ENCODE measurements at regions not wholly inside any gene's neighbourhood (a gene's known extent, or its start where the extent isn't known, plus 50 kb on each side); places are given as distances from the start of the nearest gene placed in this dataset.
"Not testable (repeated sequence)": the region's sequence is repeated elsewhere in the genome, so short reads cannot be mapped to it uniquely, and the experiment has no call there.

GRCh38 chr3:64438812-64439211, 213.5 kb upstream of the PRICKLE2 start:
- Mint-ChIP-seq H3K27me3 (ENCODE audit: unreplicated experiment) (no peaks in the 10 kb centered on the region), H3K9me3 (ENCODE audit: low read depth, unreplicated experiment) (no peaks in the 10 kb centered on the region), H3K27ac (ENCODE audit: unreplicated experiment) (no peak overlapping the region), H3K36me3 (ENCODE audit: insufficient read depth, unreplicated experiment) (no peaks in the 10 kb centered on the region), H3K4me3 (ENCODE audit: low read depth, unreplicated experiment) (no peak overlapping the region), H3K4me1 (ENCODE audit: low read depth, unreplicated experiment) (peaks cover 25% of the 10 kb centered on the region)
- DNase-seq, result no peak
- CTCF ChIA-PET, result interaction anchor here (0.6 kb wide), 1 partner anchor 10 kb away, joined by 8 read pairs; no protein-coding TSS in a partner anchor
- TF ChIP-seq CTCF (IDR thresholded peaks at IDR 0.05; ENCODE audit: unreplicated experiment), result no peak
- no TSS peak for BruUV-seq (replicated peaks)
- intact Hi-C loops (cut with micrococcal nuclease; ENCODE audit: unreplicated experiment), result no loop called here

GRCh38 chr3:64438066-64438465, 212.8 kb upstream of the PRICKLE2 start:
- no peaks in the 10 kb centered on the region for H3K36me3 Mint-ChIP-seq (ENCODE audit: insufficient read depth, unreplicated experiment)
- H3K4me1 Mint-ChIP-seq (ENCODE audit: low read depth, unreplicated experiment), result peaks cover 25% of the 10 kb centered on the region
- H3K4me3 Mint-ChIP-seq (ENCODE audit: low read depth, unreplicated experiment), result no peak overlapping the region
- no peak for DNase-seq
- H3K27ac Mint-ChIP-seq (ENCODE audit: unreplicated experiment), result no peak overlapping the region
- intact Hi-C loops (cut with micrococcal nuclease; ENCODE audit: unreplicated experiment), result no loop called here
- H3K9me3 Mint-ChIP-seq (ENCODE audit: low read depth, unreplicated experiment), result no peaks in the 10 kb centered on the region
- H3K27me3 Mint-ChIP-seq (ENCODE audit: unreplicated experiment), result no peaks in the 10 kb centered on the region
- CTCF ChIA-PET, result interaction anchor here (1.0 kb wide), 1 partner anchor 32 kb away, joined by 3 read pairs; no protein-coding TSS in a partner anchor
- TF ChIP-seq CTCF (IDR thresholded peaks at IDR 0.05; ENCODE audit: unreplicated experiment), result no peak
- no TSS peak for BruUV-seq (replicated peaks)

- CTCF ChIA-PET, result no interaction called here
- no peak for TF ChIP-seq CTCF (IDR thresholded peaks at IDR 0.05; ENCODE audit: unreplicated experiment)
- Mint-ChIP-seq H3K27ac (ENCODE audit: unreplicated experiment) (no peak overlapping the region), H3K36me3 (ENCODE audit: insufficient read depth, unreplicated experiment) (no peaks in the 10 kb centered on the region), H3K4me1 (ENCODE audit: low read depth, unreplicated experiment) (peaks cover 25% of the 10 kb centered on the region), H3K27me3 (ENCODE audit: unreplicated experiment) (no peaks in the 10 kb centered on the region), H3K9me3 (ENCODE audit: low read depth, unreplicated experiment) (no peaks in the 10 kb centered on the region), H3K4me3 (ENCODE audit: low read depth, unreplicated experiment) (no peak overlapping the region)
- no TSS peak for BruUV-seq (replicated peaks)
- DNase-seq, result no peak
- intact Hi-C loops (cut with micrococcal nuclease; ENCODE audit: unreplicated experiment), result no loop called here
Measured at GRCh38 chr3:64437131-64437530, 211.9 kb upstream of the PRICKLE2 start.

- CTCF ChIA-PET; H3K27ac Mint-ChIP-seq (ENCODE audit: unreplicated experiment); DNase-seq; H3K4me3 Mint-ChIP-seq (ENCODE audit: low read depth, unreplicated experiment); H3K9me3 Mint-ChIP-seq (ENCODE audit: low read depth, unreplicated experiment); H3K27me3 Mint-ChIP-seq (ENCODE audit: unreplicated experiment); BruUV-seq (replicated peaks); H3K36me3 Mint-ChIP-seq (ENCODE audit: insufficient read depth, unreplicated experiment); intact Hi-C loops (cut with micrococcal nuclease; ENCODE audit: unreplicated experiment): not testable (repeated sequence)
- peaks cover 11% of the 10 kb centered on the region for H3K4me1 Mint-ChIP-seq (ENCODE audit: low read depth, unreplicated experiment)
Measured at GRCh38 chr3:64435023-64435422, 209.8 kb upstream of the PRICKLE2 start.

- no peaks in the 10 kb centered on the region for H3K9me3 Mint-ChIP-seq (ENCODE audit: low read depth, unreplicated experiment)
Measured at GRCh38 chr3:64432870-64433269, 207.6 kb upstream of the PRICKLE2 start.

More at GRCh38 chr3:64432870-64433269, 207.6 kb upstream of the PRICKLE2 start:
- peaks cover 7% of the 10 kb centered on the region for H3K27me3 Mint-ChIP-seq (ENCODE audit: unreplicated experiment)
- intact Hi-C loops (cut with micrococcal nuclease; ENCODE audit: unreplicated experiment), result no loop called here
- no peak for TF ChIP-seq CTCF (IDR thresholded peaks at IDR 0.05; ENCODE audit: unreplicated experiment)
- H3K4me3 Mint-ChIP-seq (ENCODE audit: low read depth, unreplicated experiment), result no peak overlapping the region
- peaks cover 10% of the 10 kb centered on the region for H3K4me1 Mint-ChIP-seq (ENCODE audit: low read depth, unreplicated experiment)
- no peak for DNase-seq
- H3K27ac Mint-ChIP-seq (ENCODE audit: unreplicated experiment), result no peak overlapping the region
- no peaks in the 10 kb centered on the region for H3K36me3 Mint-ChIP-seq (ENCODE audit: insufficient read depth, unreplicated experiment)
- CTCF ChIA-PET, result no interaction called here
- BruUV-seq (replicated peaks), result no TSS peak
